ENCODE measurements at regions not wholly inside any gene's neighbourhood (a gene's known extent, or its start where the extent isn't known, plus 50 kb on each side); places are given as distances from the start of the nearest gene placed in this dataset.

DNA sequence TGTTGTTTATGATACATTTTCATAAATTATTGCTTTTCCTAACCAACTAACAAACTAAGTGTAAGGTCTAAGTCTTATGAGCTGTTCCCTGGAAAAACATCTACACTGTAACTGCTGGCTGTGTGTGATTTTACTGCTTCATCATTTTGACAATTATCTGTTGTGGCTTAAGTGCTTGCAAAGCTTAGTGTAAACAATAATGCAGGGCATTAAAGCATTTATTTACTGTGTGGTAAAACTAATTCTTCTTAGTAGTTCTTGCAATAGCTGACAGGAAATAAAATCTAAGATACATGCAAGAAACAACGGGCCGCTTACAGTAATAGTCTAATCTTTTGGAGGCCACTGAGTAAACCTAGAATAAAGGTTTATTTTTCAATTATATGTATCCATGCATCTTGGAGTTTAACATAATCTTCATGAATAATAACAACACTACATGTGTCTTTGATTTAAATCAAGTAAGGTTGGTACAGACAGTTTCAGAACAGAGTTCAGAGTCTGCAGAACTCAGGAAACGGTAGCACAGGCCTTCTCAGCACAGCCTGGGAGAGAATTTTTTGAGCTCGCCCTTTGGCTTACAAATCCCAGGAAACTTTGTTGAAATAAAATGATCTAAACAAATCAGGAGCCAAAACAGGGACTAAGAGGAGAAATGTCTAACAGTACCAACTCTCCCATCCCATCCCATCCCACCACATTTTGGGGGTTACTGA lies 473.1 kb downstream of the NR2F1-AS1 start:
- Mint-ChIP-seq H3K27ac (ENCODE audit: unreplicated experiment) (no peak overlapping the region), H3K4me1 (ENCODE audit: low read depth) (no peaks in the 10 kb centered on the region), H3K36me3 (ENCODE audit: low read depth) (no peaks in the 10 kb centered on the region), H3K4me3 (ENCODE audit: unreplicated experiment) (no peak overlapping the region), H3K27me3 (ENCODE audit: low read depth) (no peaks in the 10 kb centered on the region), H3K9me3 (ENCODE audit: low read depth) (no peaks in the 10 kb centered on the region)
- no peak for DNase-seq (ENCODE audit: low spot score)
- TF ChIP-seq CTCF (IDR thresholded peaks at IDR 0.05), result no peak

DNA sequence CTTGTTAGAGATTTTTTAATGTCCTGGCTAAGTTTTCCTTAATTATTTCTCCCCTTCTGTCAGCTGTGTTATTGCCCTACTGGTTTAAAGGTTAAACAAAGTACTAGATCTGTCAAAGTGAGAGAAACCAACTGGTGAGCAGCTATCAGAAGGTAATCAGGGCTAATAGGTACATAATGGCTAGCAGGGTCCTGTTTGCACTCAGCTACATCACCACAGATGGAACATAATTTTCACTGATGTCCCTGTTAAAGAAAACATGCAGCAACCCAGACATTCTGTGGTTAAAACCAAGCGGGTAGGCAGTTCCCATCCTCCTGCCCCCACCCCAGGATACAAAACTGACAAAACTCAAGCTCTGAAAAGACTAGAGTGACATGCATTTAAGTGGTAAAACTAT lies 473.9 kb downstream of the NR2F1-AS1 start:
- no peak overlapping the region for H3K27ac Mint-ChIP-seq (ENCODE audit: unreplicated experiment)
- no peaks in the 10 kb centered on the region for H3K4me1 Mint-ChIP-seq (ENCODE audit: low read depth)
- no peaks in the 10 kb centered on the region for H3K27me3 Mint-ChIP-seq (ENCODE audit: low read depth)
- no peak for TF ChIP-seq CTCF (IDR thresholded peaks at IDR 0.05)
- no peaks in the 10 kb centered on the region for H3K9me3 Mint-ChIP-seq (ENCODE audit: low read depth)
- H3K36me3 Mint-ChIP-seq (ENCODE audit: low read depth), result no peaks in the 10 kb centered on the region
- H3K4me3 Mint-ChIP-seq (ENCODE audit: unreplicated experiment), result no peak overlapping the region
- no peak for DNase-seq (ENCODE audit: low spot score)

DNA sequence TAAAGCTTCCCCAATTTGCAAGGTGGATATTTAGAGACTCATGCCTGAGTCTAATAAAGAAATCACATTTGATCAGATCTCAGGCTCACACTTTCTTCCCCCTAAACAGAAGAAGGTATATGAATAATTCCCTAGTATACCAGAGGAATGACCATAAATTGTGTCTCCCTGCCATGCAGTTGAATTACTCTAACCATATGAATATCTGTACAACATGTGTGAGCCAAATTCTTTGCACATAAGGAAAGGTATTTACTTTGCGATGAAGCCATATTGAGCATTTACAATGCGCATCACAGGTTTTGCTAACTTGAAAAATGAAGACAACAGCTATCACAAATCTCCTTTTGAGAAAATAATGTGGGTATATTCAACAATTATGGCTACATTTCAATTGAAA lies 479.4 kb downstream of the NR2F1-AS1 start:
- peaks cover 5% of the 10 kb centered on the region for H3K9me3 Mint-ChIP-seq (ENCODE audit: low read depth)
- no peaks in the 10 kb centered on the region for H3K36me3 Mint-ChIP-seq (ENCODE audit: low read depth)
- no peak for TF ChIP-seq CTCF (IDR thresholded peaks at IDR 0.05)
- peaks cover 9% of the 10 kb centered on the region for H3K4me1 Mint-ChIP-seq (ENCODE audit: low read depth)
- H3K4me3 Mint-ChIP-seq (ENCODE audit: unreplicated experiment), result no peak overlapping the region
- H3K27me3 Mint-ChIP-seq (ENCODE audit: low read depth), result no peaks in the 10 kb centered on the region
- no peak for DNase-seq (ENCODE audit: low spot score)
- no peak overlapping the region for H3K27ac Mint-ChIP-seq (ENCODE audit: unreplicated experiment)

DNA sequence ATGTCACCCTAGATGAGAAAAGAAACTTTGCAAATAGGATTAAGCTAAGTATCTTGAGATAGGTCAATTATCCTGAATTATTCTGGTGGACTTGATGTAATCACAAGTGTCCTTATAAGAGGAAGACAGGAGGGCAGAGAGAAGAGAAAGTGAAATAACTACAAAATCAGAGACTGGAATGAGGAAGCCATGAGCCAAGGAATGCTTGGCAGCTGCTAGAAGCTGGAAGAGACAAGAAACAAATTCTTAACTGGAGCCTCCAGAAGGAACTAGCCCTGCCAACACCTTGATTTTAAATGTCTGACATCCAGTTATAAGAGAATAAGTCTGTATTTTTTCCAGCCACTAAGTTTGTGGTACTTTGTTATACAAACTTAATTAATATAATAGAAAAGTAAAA lies 480.0 kb downstream of the NR2F1-AS1 start:
- H3K36me3 Mint-ChIP-seq (ENCODE audit: low read depth), result no peaks in the 10 kb centered on the region
- H3K4me1 Mint-ChIP-seq (ENCODE audit: low read depth), result peaks cover 9% of the 10 kb centered on the region
- no peak for TF ChIP-seq CTCF (IDR thresholded peaks at IDR 0.05)
- peaks cover 5% of the 10 kb centered on the region for H3K9me3 Mint-ChIP-seq (ENCODE audit: low read depth)
- DNase-seq (ENCODE audit: low spot score), result no peak
- H3K27me3 Mint-ChIP-seq (ENCODE audit: low read depth), result no peaks in the 10 kb centered on the region
- no peak overlapping the region for H3K27ac Mint-ChIP-seq (ENCODE audit: unreplicated experiment)
- H3K4me3 Mint-ChIP-seq (ENCODE audit: unreplicated experiment), result no peak overlapping the region

DNA sequence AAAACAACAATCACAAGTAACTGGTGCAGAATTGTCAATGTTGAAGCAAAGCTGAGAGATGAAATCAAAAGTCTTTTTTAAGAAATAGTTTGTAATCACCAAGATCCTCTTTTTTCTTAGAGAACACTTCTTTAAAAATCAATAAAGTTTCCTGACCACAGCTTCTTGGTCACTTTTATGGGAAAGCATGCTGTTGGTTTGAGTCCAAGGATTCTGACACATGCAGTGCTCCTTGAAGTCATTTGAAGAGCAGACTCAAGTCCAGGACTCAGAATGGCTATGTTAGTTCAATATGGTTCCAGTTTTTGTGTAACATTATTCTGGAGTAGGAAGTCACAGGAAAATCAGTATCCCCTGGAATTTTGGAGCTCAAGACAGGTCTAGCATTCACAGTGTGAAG lies 480.6 kb downstream of the NR2F1-AS1 start:
- Mint-ChIP-seq H3K27me3 (ENCODE audit: low read depth) (no peaks in the 10 kb centered on the region), H3K27ac (ENCODE audit: unreplicated experiment) (no peak overlapping the region), H3K9me3 (ENCODE audit: low read depth) (peaks cover 5% of the 10 kb centered on the region), H3K36me3 (ENCODE audit: low read depth) (no peaks in the 10 kb centered on the region), H3K4me3 (ENCODE audit: unreplicated experiment) (no peak overlapping the region), H3K4me1 (ENCODE audit: low read depth) (peaks cover 9% of the 10 kb centered on the region)
- TF ChIP-seq CTCF (IDR thresholded peaks at IDR 0.05), result no peak
- no peak for DNase-seq (ENCODE audit: low spot score)
